ENCODE measurements at regions not wholly inside any gene's neighbourhood (a gene's known extent, or its start where the extent isn't known, plus 50 kb on each side); places are given as distances from the start of the nearest gene placed in this dataset.
"Not testable (repeated sequence)": the region's sequence is repeated elsewhere in the genome, so short reads cannot be mapped to it uniquely, and the experiment has no call there.

DNA sequence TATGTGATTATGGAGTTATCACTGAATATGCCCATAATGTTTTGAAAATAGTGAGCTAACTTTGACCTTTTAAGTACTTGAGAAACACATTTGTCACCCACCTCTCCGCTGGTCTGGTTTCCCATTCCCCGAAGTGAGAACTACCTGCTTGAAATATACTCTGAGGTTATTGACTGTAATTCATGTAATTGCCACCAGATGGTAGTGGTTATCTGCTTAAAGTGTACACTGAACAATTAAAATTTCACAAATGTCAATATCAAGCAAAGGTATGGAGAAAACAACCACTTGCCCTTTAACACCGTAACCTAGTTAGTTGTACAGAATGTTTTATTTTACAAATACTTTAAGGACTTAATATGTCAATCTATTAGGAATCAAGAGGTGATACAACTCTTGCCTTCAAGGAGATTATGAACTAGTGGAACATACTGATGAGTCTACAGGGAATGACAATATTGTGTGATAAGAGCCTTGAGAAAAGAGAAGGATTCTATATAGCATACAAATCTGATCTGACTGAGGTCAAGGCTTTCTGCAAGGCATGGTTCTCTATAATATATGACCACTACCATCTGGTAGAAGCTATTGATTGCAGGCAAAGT, 316.8 kb upstream of the KCNH7 start:
- no peak for DNase-seq (ENCODE audit: low read depth)
- peak; percentile 39 for TF ChIP-seq CTCF (IDR thresholded peaks at IDR 0.05; ENCODE audit: control insufficient read depth, insufficient read depth, low read depth, low read length, missing control alignments)
- no peak overlapping the region for H3K4me3 ChIP-seq (ENCODE audit: control insufficient read depth, low read depth, low read length)

DNA sequence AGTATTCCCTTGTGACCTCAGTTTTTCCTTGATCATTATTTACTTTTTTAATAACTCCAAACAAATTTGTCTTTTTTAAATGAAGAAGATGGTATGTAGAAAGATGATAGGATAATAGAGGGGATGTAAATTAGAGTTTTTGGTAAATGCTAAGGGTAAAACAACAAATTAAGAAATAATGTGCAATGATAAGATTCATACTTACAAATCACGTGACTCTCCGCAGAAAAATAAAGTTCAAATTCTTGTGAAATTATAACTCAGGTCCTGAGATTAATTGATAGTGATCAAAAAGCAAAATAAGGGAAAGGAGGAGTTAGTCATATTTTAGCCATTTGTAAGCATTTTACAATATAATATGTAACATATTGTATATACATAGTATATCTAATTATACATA, 304.1 kb upstream of the KCNH7 start:
- no peak overlapping the region for H3K4me3 ChIP-seq (ENCODE audit: control insufficient read depth, low read depth, low read length)
- no peak for TF ChIP-seq CTCF (IDR thresholded peaks at IDR 0.05; ENCODE audit: control insufficient read depth, insufficient read depth, low read depth, low read length, missing control alignments)
- DNase-seq (ENCODE audit: low read depth): no peak

DNA sequence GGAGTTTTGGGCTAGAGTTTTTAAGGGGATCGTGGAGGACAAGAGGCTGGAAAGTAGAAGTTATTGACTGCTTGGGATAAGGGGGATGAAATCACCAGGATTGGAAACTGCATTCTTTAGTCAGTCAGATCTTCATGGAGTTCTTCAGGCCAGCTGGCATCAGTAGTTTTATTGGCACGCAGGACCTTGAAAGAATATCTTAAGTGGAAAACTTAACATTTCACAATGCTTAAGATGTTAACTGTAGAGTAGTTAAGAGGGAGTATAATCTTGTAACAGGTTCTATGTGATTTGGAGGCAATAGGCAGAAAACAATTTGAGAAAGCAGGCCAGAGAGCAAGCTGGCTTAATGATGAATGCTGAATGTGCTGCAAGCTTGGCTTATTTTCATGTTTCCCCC, 300.4 kb upstream of the KCNH7 start:
- no peak for TF ChIP-seq CTCF (IDR thresholded peaks at IDR 0.05; ENCODE audit: control insufficient read depth, insufficient read depth, low read depth, low read length, missing control alignments)
- H3K4me3 ChIP-seq (ENCODE audit: control insufficient read depth, low read depth, low read length): no peak overlapping the region
- no peak for DNase-seq (ENCODE audit: low read depth)

DNA sequence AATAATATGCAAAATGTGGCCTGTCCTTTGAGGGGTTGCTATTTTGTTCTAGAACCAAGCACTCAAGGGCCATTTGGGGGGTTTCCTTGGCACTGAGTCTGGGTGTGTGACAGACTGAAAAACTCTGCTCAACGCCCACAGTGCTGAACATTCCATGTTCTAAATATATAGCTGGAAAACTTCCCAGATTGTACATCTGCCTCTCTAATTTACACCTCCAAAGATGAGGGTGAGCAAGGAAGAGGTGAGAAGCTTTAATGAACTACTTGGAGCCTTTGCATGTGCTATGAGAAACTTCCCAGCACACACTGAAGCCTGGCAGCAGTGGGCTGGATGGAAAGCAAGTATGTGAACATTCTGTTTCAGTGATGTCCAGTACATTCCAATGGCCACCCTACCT, 296.7 kb upstream of the KCNH7 start:
- no peak for DNase-seq (ENCODE audit: low read depth)
- TF ChIP-seq CTCF (IDR thresholded peaks at IDR 0.05; ENCODE audit: control insufficient read depth, insufficient read depth, low read depth, low read length, missing control alignments): no peak
- no peak overlapping the region for H3K4me3 ChIP-seq (ENCODE audit: control insufficient read depth, low read depth, low read length)

DNA sequence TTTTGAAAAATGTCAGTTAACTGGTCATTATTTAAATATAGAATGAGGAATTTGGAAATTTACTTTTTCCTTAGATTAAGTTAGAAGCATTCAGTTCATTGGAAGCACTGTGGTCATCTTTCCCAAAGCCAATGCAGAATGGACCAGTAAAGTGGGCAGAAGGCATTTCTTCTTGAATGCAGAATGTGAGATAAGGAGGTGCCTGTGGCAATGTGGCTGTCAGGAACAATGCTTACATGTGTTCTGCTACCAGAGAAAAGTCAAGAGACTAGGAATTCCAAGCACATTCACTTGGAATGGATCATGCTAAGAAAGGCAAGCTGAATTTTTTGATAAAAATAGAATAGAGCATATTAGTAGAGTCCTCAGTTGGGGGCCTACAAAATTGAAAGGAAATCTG, 295.0 kb upstream of the KCNH7 start:
- no peak for DNase-seq (ENCODE audit: low read depth)
- no peak for TF ChIP-seq CTCF (IDR thresholded peaks at IDR 0.05; ENCODE audit: control insufficient read depth, insufficient read depth, low read depth, low read length, missing control alignments)
- no peak overlapping the region for H3K4me3 ChIP-seq (ENCODE audit: control insufficient read depth, low read depth, low read length)

DNA sequence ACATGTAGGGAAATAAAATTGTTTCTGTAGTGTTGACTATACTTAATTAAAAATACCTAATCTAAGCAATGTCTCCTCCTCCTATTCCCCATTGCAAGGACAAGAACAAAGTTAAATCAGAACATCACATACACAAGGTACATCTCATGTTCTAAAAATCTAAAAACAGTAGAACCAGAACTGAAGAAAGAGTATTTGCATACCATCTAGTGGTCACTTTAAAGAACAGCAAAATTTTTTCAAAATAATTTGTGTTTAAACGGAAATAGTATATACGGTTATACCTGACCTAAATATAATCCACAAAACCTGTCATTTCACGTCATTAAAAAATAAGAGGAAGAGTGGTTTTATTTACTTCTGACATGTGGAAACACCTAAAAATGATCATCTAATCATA, 294.3 kb upstream of the KCNH7 start:
- no peak overlapping the region for H3K4me3 ChIP-seq (ENCODE audit: control insufficient read depth, low read depth, low read length)
- TF ChIP-seq CTCF (IDR thresholded peaks at IDR 0.05; ENCODE audit: control insufficient read depth, insufficient read depth, low read depth, low read length, missing control alignments): peak; percentile 31
- no peak for DNase-seq (ENCODE audit: low read depth)

GRCh38 chr2:163132207-163132606, 293.6 kb upstream of the KCNH7 start:
- not testable (repeated sequence) for DNase-seq (ENCODE audit: low read depth); H3K4me3 ChIP-seq (ENCODE audit: control insufficient read depth, low read depth, low read length)

Measured in AG09309 (cell line).